ENCODE measurements at regions not wholly inside any gene's neighbourhood (a gene's known extent, or its start where the extent isn't known, plus 50 kb on each side); places are given as distances from the start of the nearest gene placed in this dataset.
A peak's percentile ranks its signal among the peaks of the same experiment; 100 is the strongest.
"Not testable (repeated sequence)": the region's sequence is repeated elsewhere in the genome, so short reads cannot be mapped to it uniquely, and the experiment has no call there.

DNA sequence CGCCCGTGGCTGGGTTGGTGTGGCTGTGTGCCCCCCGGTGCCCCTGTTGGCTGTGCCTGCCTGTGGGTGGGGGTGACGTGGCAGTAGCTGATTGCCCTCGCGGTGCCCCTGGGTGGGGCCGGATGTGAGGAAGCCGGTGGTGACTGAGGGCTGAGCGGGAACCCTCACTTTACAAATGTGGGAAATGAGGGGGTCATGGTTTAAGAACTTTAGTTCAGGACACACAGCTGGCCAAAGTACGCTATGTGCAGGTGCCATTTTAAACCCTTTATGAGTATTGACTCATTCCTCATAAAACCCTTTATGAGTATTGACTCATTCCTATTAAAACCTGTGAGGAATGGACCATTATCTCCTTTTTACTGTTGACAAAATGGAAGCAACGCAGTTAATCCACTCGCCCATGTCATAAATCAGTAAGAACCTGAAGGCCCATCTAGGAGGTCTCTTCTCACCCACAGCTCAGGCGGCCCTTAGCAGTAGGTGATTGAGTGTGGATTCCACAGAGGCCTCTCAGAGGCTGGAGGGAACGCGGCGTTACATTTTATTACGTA lies 290.1 kb upstream of the COBL start:
- H3K4me3 Mint-ChIP-seq (ENCODE audit: low read depth, unreplicated experiment) = no peak overlapping the region

DNA sequence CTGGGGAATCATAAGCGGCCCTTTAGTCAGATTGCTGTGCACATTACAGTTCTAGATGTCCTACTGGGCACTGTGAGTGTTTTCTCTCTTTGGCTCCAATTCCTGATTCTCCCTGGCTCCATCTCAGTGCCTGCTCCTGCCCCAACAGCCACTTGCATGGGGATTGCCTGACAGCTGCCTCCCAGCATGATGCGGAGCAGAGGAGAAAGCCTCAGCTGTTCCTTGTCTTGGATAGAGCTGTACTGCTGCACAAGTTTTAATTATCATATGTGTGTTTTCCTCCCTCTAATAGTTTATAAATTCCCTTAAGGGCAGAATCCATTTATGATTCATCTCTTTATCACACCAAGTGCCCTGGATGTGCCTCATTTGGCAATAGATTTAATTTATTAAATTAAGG lies 285.8 kb upstream of the COBL start:
- TF ChIP-seq, protein P1, sequence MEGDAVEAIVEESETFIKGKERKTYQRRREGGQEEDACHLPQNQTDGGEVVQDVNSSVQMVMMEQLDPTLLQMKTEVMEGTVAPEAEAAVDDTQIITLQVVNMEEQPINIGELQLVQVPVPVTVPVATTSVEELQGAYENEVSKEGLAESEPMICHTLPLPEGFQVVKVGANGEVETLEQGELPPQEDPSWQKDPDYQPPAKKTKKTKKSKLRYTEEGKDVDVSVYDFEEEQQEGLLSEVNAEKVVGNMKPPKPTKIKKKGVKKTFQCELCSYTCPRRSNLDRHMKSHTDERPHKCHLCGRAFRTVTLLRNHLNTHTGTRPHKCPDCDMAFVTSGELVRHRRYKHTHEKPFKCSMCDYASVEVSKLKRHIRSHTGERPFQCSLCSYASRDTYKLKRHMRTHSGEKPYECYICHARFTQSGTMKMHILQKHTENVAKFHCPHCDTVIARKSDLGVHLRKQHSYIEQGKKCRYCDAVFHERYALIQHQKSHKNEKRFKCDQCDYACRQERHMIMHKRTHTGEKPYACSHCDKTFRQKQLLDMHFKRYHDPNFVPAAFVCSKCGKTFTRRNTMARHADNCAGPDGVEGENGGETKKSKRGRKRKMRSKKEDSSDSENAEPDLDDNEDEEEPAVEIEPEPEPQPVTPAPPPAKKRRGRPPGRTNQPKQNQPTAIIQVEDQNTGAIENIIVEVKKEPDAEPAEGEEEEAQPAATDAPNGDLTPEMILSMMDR (IDR thresholded peaks at IDR 0.05; ENCODE audit: unreplicated experiment) = no peak
- H3K27ac Mint-ChIP-seq (ENCODE audit: unreplicated experiment) = no peak overlapping the region
- H3K9me3 Mint-ChIP-seq (ENCODE audit: low read depth, unreplicated experiment) = no peaks in the 10 kb centered on the region
- no TSS peak for BruUV-seq (replicated peaks)
- peaks cover 21% of the 10 kb centered on the region for H3K4me1 Mint-ChIP-seq (ENCODE audit: low read depth, unreplicated experiment)
- no peak for DNase-seq
- H3K4me3 Mint-ChIP-seq (ENCODE audit: low read depth, unreplicated experiment) = no peak overlapping the region
- intact Hi-C loops (cut with micrococcal nuclease; ENCODE audit: unreplicated experiment) = no loop called here
- no peaks in the 10 kb centered on the region for H3K36me3 Mint-ChIP-seq (ENCODE audit: insufficient read depth, unreplicated experiment)
- no peaks in the 10 kb centered on the region for H3K27me3 Mint-ChIP-seq (ENCODE audit: unreplicated experiment)
- CTCF ChIA-PET = interaction anchor here (1.2 kb wide), 1 partner anchor 15 kb away, joined by 3 read pairs; no protein-coding TSS in a partner anchor

More for the DNA sequence above, 290.1 kb upstream of the COBL start:
- Mint-ChIP-seq H3K9me3 (ENCODE audit: low read depth, unreplicated experiment) (no peaks in the 10 kb centered on the region), H3K36me3 (ENCODE audit: insufficient read depth, unreplicated experiment) (no peaks in the 10 kb centered on the region), H3K27ac (ENCODE audit: unreplicated experiment) (no peak overlapping the region), H3K27me3 (ENCODE audit: unreplicated experiment) (peaks cover 1% of the 10 kb centered on the region), H3K4me1 (ENCODE audit: low read depth, unreplicated experiment) (peaks cover 13% of the 10 kb centered on the region)
- CTCF ChIA-PET = no interaction called here
- TF ChIP-seq, protein P1 (IDR thresholded peaks at IDR 0.05; ENCODE audit: unreplicated experiment) = no peak
- peak; percentile 25 for DNase-seq
- intact Hi-C loops (cut with micrococcal nuclease; ENCODE audit: unreplicated experiment) = no loop called here
- no TSS peak for BruUV-seq (replicated peaks)

DNA sequence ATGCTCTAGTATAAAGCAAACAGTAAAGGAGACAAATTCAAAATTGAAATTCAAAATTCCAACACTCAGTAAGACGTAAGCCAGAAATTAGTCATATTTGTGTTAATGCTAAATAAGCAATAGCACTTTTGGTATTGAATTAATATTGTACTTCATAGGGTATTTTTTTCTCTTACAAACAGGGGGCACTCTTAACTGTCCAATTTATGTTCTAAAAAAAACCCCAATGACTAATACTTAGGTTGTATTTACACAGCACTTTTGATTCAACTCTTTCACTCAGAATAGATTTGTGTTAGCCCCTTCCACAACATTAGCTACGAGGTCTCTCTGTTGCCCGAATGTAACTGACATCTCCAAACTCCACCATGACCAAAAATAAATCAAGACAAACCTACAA lies 284.9 kb upstream of the COBL start:
- CTCF ChIA-PET = interaction anchor here (1.2 kb wide), 1 partner anchor 14 kb away, joined by 3 read pairs; no protein-coding TSS in a partner anchor
- DNase-seq = no peak
- BruUV-seq (replicated peaks) = no TSS peak
- intact Hi-C loops (cut with micrococcal nuclease; ENCODE audit: unreplicated experiment) = no loop called here
- Mint-ChIP-seq H3K36me3 (ENCODE audit: insufficient read depth, unreplicated experiment) (no peaks in the 10 kb centered on the region), H3K4me3 (ENCODE audit: low read depth, unreplicated experiment) (no peak overlapping the region), H3K27ac (ENCODE audit: unreplicated experiment) (no peak overlapping the region), H3K27me3 (ENCODE audit: unreplicated experiment) (no peaks in the 10 kb centered on the region), H3K4me1 (ENCODE audit: low read depth, unreplicated experiment) (peaks cover 21% of the 10 kb centered on the region), H3K9me3 (ENCODE audit: low read depth, unreplicated experiment) (no peaks in the 10 kb centered on the region)
- TF ChIP-seq, protein P1 (IDR thresholded peaks at IDR 0.05; ENCODE audit: unreplicated experiment) = no peak

DNA sequence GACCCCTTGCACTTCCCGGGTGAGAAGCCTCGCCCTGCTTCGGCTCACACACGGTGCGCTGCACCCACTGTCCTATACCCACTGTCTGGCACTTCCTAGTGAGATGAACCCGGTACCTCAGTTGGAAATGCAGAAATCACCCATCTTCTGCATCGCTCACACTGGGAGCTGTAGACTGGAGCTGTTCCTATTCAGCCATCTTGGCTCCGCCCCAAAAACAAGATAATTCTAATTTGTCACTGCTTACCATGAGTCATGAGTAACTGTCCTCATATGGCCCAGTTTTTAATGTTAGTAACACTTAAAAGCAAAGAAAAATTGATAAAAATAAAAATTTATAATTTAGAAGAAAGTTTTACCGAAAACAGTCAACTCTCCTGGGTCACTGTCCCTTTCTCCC lies 283.3 kb upstream of the COBL start:
- H3K27ac Mint-ChIP-seq (ENCODE audit: unreplicated experiment); H3K27me3 Mint-ChIP-seq (ENCODE audit: unreplicated experiment); BruUV-seq (replicated peaks); H3K36me3 Mint-ChIP-seq (ENCODE audit: insufficient read depth, unreplicated experiment); H3K9me3 Mint-ChIP-seq (ENCODE audit: low read depth, unreplicated experiment); intact Hi-C loops (cut with micrococcal nuclease; ENCODE audit: unreplicated experiment); DNase-seq; H3K4me3 Mint-ChIP-seq (ENCODE audit: low read depth, unreplicated experiment): not testable (repeated sequence)
- peaks cover 16% of the 10 kb centered on the region for H3K4me1 Mint-ChIP-seq (ENCODE audit: low read depth, unreplicated experiment)
- CTCF ChIA-PET = interaction anchor here (0.7 kb wide), 1 partner anchor 509 kb away, joined by 3 read pairs; no protein-coding TSS in a partner anchor

DNA sequence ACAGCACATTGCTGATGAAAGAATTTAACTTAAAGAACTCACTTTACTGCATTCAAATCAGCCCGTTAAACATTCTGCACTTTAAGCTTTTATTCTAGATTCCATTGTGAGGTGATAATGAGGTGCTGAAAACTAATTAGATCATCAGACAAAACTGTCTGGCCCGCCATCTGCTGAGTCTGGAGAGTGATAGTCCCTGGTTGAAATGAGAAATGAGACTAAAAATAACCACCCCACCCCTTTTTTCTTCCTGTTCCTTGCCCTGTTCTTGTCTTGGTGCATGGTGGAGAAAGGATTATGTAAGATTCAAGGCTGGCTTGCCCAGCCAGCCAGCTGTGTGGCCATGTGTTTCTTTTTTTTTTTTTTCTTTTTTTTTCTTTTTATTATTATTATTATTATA lies 277.0 kb upstream of the COBL start:
- intact Hi-C loops (cut with micrococcal nuclease; ENCODE audit: unreplicated experiment) = loop anchor here (5.0 kb wide), 2 partner anchors 91 to 161 kb away; no protein-coding TSS in a partner anchor
- Mint-ChIP-seq H3K27ac (ENCODE audit: unreplicated experiment) (no peak overlapping the region), H3K4me3 (ENCODE audit: low read depth, unreplicated experiment) (no peak overlapping the region), H3K4me1 (ENCODE audit: low read depth, unreplicated experiment) (peaks cover 22% of the 10 kb centered on the region), H3K36me3 (ENCODE audit: insufficient read depth, unreplicated experiment) (no peaks in the 10 kb centered on the region), H3K27me3 (ENCODE audit: unreplicated experiment) (no peaks in the 10 kb centered on the region), H3K9me3 (ENCODE audit: low read depth, unreplicated experiment) (no peaks in the 10 kb centered on the region)
- CTCF ChIA-PET = interaction anchor here (0.7 kb wide), 1 partner anchor 92 kb away, joined by 3 read pairs; no protein-coding TSS in a partner anchor
- DNase-seq = no peak
- no TSS peak for BruUV-seq (replicated peaks)
- TF ChIP-seq, protein P1 (IDR thresholded peaks at IDR 0.05; ENCODE audit: unreplicated experiment) = no peak

Measured in Calu3 (cell line).